ENCODE measurements at regions not wholly inside any gene's neighbourhood (a gene's known extent, or its start where the extent isn't known, plus 50 kb on each side); places are given as distances from the start of the nearest gene placed in this dataset.

- no peak for ATAC-seq (ENCODE audit: low FRiP score in 2 of 2)
- Histone ChIP-seq H3K27me3 (no peaks in the 10 kb centered on the region), H3K36me3 (no peaks in the 10 kb centered on the region), H3K4me1 (no peaks in the 10 kb centered on the region), H3K27ac (no peak overlapping the region), H3K4me3 (no peak overlapping the region), H3K9me3 (peaks cover 0 to 5% (median 0%) of the 10 kb centered on the region in 4 donors)
- no peak for TF ChIP-seq POLR2A (IDR thresholded peaks at IDR 0.05)
- no peak for TF ChIP-seq POLR2AphosphoS5 (IDR thresholded peaks at IDR 0.05)
- no peak for TF ChIP-seq EP300 (IDR thresholded peaks at IDR 0.05)
- TF ChIP-seq, protein P1, sequence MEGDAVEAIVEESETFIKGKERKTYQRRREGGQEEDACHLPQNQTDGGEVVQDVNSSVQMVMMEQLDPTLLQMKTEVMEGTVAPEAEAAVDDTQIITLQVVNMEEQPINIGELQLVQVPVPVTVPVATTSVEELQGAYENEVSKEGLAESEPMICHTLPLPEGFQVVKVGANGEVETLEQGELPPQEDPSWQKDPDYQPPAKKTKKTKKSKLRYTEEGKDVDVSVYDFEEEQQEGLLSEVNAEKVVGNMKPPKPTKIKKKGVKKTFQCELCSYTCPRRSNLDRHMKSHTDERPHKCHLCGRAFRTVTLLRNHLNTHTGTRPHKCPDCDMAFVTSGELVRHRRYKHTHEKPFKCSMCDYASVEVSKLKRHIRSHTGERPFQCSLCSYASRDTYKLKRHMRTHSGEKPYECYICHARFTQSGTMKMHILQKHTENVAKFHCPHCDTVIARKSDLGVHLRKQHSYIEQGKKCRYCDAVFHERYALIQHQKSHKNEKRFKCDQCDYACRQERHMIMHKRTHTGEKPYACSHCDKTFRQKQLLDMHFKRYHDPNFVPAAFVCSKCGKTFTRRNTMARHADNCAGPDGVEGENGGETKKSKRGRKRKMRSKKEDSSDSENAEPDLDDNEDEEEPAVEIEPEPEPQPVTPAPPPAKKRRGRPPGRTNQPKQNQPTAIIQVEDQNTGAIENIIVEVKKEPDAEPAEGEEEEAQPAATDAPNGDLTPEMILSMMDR (IDR thresholded peaks at IDR 0.05): no peak
- 64 to 72% methylated on average over 3 of the region's 3 CpGs for WGBS, 2 donors
- DNase-seq: no peak
Observed at GRCh38 chr7:68994841-68995240, 603.4 kb upstream of the AUTS2 start.

GRCh38 chr7:68998136-68998535 lies 600.1 kb upstream of the AUTS2 start:
- no peak for DNase-seq

GRCh38 chr7:69002416-69002815 lies 595.9 kb upstream of the AUTS2 start:
- ATAC-seq (ENCODE audit: low FRiP score in 2 of 2) (no peak), DNase-seq (no peak)
- no peaks in the 10 kb centered on the region for H3K4me1 ChIP-seq
- H3K36me3 ChIP-seq: no peaks in the 10 kb centered on the region
- TF ChIP-seq POLR2A (IDR thresholded peaks at IDR 0.05) (no peak), POLR2AphosphoS5 (IDR thresholded peaks at IDR 0.05) (no peak), EP300 (IDR thresholded peaks at IDR 0.05) (no peak)
- TF ChIP-seq, protein P1 (IDR thresholded peaks at IDR 0.05): no peak
- no peak overlapping the region for H3K4me3 ChIP-seq
- peaks cover 9 to 30% (median 24%) of the 10 kb centered on the region in 4 donors for H3K9me3 ChIP-seq
- no peaks in the 10 kb centered on the region for H3K27me3 ChIP-seq
- no peak overlapping the region for H3K27ac ChIP-seq

More at GRCh38 chr7:68998136-68998535, 600.1 kb upstream of the AUTS2 start:
- H3K27ac ChIP-seq: no peak overlapping the region
- no peak for ATAC-seq (ENCODE audit: low FRiP score in 2 of 2)
- TF ChIP-seq, protein P1 (IDR thresholded peaks at IDR 0.05): no peak
- H3K4me1 ChIP-seq: no peaks in the 10 kb centered on the region
- H3K9me3 ChIP-seq: peaks cover 9 to 30% (median 24%) of the 10 kb centered on the region in 4 donors
- 67 to 96% methylated on average over 3 of the region's 3 CpGs for WGBS, 2 donors
- H3K36me3 ChIP-seq: no peaks in the 10 kb centered on the region
- no peak overlapping the region for H3K4me3 ChIP-seq
- H3K27me3 ChIP-seq: no peaks in the 10 kb centered on the region

DNA sequence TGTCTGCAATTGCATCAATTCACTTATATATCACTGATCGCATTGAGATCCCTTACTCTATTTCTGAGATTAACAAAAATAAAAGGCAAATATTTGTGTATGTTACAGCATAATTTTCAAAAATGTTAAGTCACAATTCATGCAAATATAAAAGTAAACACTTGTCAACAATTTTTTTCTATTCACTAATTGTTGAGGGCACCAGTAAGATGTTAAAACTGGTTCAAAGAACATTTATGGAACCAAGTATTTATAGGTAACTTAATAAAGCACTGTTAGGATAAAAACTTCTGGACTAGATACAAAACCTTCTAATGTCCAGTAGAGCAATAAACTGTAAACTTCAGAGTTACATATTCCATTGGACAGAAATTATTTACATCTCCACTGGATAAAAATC lies 586.1 kb upstream of the AUTS2 start:
- no peaks in the 10 kb centered on the region for H3K36me3 ChIP-seq
- H3K9me3 ChIP-seq: no peaks in the 10 kb centered on the region
- no peak overlapping the region for H3K27ac ChIP-seq
- H3K4me1 ChIP-seq: no peaks in the 10 kb centered on the region
- no peak for TF ChIP-seq POLR2AphosphoS5 (IDR thresholded peaks at IDR 0.05)
- TF ChIP-seq, protein P1 (IDR thresholded peaks at IDR 0.05): no peak
- TF ChIP-seq POLR2A (IDR thresholded peaks at IDR 0.05): no peak
- TF ChIP-seq EP300 (IDR thresholded peaks at IDR 0.05): no peak
- no peak overlapping the region for H3K4me3 ChIP-seq
- no peak for ATAC-seq (ENCODE audit: low FRiP score in 2 of 2)
- DNase-seq: no peak
- 97 to 100% methylated on average over 1 of the region's 1 CpG for WGBS, 2 donors
- H3K27me3 ChIP-seq: no peaks in the 10 kb centered on the region

DNA sequence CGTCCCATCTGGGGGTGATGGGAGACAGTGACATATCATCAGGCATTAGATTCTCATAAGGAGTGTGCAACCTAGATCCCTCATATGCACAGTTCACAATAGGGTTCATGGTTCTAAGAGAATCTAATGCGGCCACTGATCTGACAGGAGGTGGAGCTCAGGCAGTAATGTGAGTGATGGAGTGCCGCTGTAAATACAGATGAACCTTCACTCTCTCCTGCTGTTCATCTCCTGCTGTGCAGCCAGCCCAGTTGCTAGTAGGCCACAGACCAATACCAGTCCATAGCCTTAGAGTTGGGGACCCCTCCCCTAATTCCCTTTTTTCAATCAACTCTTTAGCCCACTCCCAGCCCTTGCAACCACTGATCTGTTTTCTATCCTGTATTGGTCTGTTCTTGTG lies 581.1 kb upstream of the AUTS2 start:
- TF ChIP-seq POLR2A (IDR thresholded peaks at IDR 0.05) (no peak), EP300 (IDR thresholded peaks at IDR 0.05) (no peak), POLR2AphosphoS5 (IDR thresholded peaks at IDR 0.05) (no peak)
- TF ChIP-seq, protein P1 (IDR thresholded peaks at IDR 0.05): no peak
- 85 to 91% methylated on average over 3 of the region's 3 CpGs for WGBS, 2 donors

More for the DNA sequence above, 581.1 kb upstream of the AUTS2 start:
- peaks cover 0 to 14% (median 10%) of the 10 kb centered on the region in 4 donors for H3K9me3 ChIP-seq
- H3K4me1 ChIP-seq: no peaks in the 10 kb centered on the region
- H3K36me3 ChIP-seq: no peaks in the 10 kb centered on the region
- DNase-seq: no peak
- H3K4me3 ChIP-seq: no peak overlapping the region
- H3K27me3 ChIP-seq: no peaks in the 10 kb centered on the region
- ATAC-seq (ENCODE audit: low FRiP score in 2 of 2): no peak
- H3K27ac ChIP-seq: no peak overlapping the region
